ENCODE measurements at regions not wholly inside any gene's neighbourhood (a gene's known extent, or its start where the extent isn't known, plus 50 kb on each side); places are given as distances from the start of the nearest gene placed in this dataset.

DNA sequence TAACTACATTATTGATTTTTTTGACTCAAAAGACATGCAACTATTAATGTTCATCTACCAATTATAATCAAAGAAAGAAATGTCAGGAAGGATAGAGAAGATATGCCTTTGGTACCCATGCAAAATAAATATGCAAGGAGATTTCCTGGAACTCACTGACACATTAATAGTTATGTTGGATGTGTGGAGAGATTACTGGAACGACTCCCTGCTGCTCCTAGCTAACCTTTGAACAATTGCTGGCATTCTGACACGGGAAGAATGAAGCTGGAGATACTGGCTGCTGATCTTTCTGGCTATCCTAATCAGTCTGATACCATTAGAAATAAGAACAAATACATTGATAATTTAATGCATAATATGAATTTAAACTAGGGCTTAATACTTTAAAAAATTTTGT, 507.9 kb upstream of the NRG3 start:
- no peak for TF ChIP-seq EP300 (IDR thresholded peaks at IDR 0.05)
- TF ChIP-seq, protein P1, sequence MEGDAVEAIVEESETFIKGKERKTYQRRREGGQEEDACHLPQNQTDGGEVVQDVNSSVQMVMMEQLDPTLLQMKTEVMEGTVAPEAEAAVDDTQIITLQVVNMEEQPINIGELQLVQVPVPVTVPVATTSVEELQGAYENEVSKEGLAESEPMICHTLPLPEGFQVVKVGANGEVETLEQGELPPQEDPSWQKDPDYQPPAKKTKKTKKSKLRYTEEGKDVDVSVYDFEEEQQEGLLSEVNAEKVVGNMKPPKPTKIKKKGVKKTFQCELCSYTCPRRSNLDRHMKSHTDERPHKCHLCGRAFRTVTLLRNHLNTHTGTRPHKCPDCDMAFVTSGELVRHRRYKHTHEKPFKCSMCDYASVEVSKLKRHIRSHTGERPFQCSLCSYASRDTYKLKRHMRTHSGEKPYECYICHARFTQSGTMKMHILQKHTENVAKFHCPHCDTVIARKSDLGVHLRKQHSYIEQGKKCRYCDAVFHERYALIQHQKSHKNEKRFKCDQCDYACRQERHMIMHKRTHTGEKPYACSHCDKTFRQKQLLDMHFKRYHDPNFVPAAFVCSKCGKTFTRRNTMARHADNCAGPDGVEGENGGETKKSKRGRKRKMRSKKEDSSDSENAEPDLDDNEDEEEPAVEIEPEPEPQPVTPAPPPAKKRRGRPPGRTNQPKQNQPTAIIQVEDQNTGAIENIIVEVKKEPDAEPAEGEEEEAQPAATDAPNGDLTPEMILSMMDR (IDR thresholded peaks at IDR 0.05): no peak
